Pancreas (tissue), 10 donors: ENCODE measurements at regions not wholly inside any gene's neighbourhood (a gene's known extent, or its start where the extent isn't known, plus 50 kb on each side); places are given as distances from the start of the nearest gene placed in this dataset.

ENCODE experiments used
- ATAC-seq, 4 donors: fragments of 200-7000 bp; cut with Tn5 transposase; one replicate each; pipeline versions ENCODE4 v1.8.0 to v1.9.1; 2020; ENCODE audit warnings: mild to moderate bottlenecking in 4 of 4, moderate library complexity in 4 of 4
- DNase-seq, 6 donors: peaks; one replicate each; pipeline ENCODE4 v3.0.0-alpha.2; 2020
- FAIRE-seq: peaks from 2 replicates; lab custom pipeline; 2012; peaks lifted over from hg19 to GRCh38; lab: Jason Lieb, UNC
- H3K27ac ChIP-seq, 4 donors: fragments of 200-600 bp; sonication (generic); 1 replicate in 3 of 4; 2 replicates in 1 of 4; pipeline versions ENCODE4 v1.5.0 to v1.8.0; 2020
- H3K27me3 ChIP-seq, 4 donors: fragments of 200-600 bp; one replicate each; pipeline ENCODE4 v1.8.0; 2021
- H3K36me3 ChIP-seq, 3 donors: fragments of 200-600 bp; sonication (generic) in 1 of 3; one replicate each; pipeline versions ENCODE4 v1.5.0 to v1.8.0; 2020 to 2021
- H3K4me1 ChIP-seq, 3 donors: fragments of 200-600 bp; one replicate each; pipeline ENCODE4 v1.8.0; 2021
- H3K4me3 ChIP-seq, 4 donors: fragments of 200-600 bp; sonication (generic) in 2 of 4; one replicate each; pipeline versions ENCODE4 v1.5.0 to v1.8.0; 2020 to 2021
- H3K9me3 ChIP-seq, 4 donors: fragments of 200-600 bp; one replicate each; pipeline ENCODE4 v1.8.0; 2021
- CTCF ChIP-seq, 4 donors: fragments of 200-600 bp; sonication (generic) in 3 of 4; IDR thresholded peaks; one replicate each; pipeline versions ENCODE4 v1.5.0 to v1.8.0; 2021; ENCODE audit warnings: antibody characterized with exemption in 4 of 4
- WGBS, 2 donors: extraction: QIAGEN DNeasy Blood & Tissue Kit; methylation state at CpG; one replicate each; pipeline ENCODE4 v1.1.7; 2013; 5-methylcytosine and 5-hydroxymethylcytosine counted together
- intact Hi-C, 3 donors: fragments of 100-400 bp; cut with DNase I; formaldehyde crosslinking; loops; one replicate each; pipeline versions ENCODE4 v1.11.1 to v1.14.2; 2022
- donor health status: healthy with polysubstance abuse.
- donor health status: DM: no; HTN: no; CAD: no; lungs with moderate emphysema.
- donor health status: DM: no; HTN: no; CAD: no.
- donor health status: control.
- donor health status: control.
- donor health status: Bipolar disorder and iron deficiency.
- donor health status: DM: yes; HTN: yes; CAD: no.
- donor health status: DM: no; HTN: no; CAD: no.
- donor health status: DM: no; HTN: no; CAD: no.
- donor health status: DM: yes; HTN: yes; CAD: no.

GRCh38 chr5:116785106-116785505 lies 210.5 kb upstream of the SEMA6A start:
- 76 to 87% methylated on average over 4 of the region's 4 CpGs for WGBS, 2 donors
- Histone ChIP-seq H3K4me1 (no peaks in the 10 kb centered on the region), H3K9me3 (no peaks in the 10 kb centered on the region), H3K4me3 (no peak overlapping the region), H3K27me3 (no peaks in the 10 kb centered on the region), H3K36me3 (no peaks in the 10 kb centered on the region), H3K27ac (no peak overlapping the region)
- intact Hi-C loops: no loop called here
- no peak for TF ChIP-seq CTCF (IDR thresholded peaks at IDR 0.05)
- DNase-seq (no peak), ATAC-seq (no peak), FAIRE-seq (no peak)

GRCh38 chr5:116779846-116780245 lies 205.2 kb upstream of the SEMA6A start:
- no peaks in the 10 kb centered on the region for H3K27me3 ChIP-seq
- intact Hi-C loops: no loop called here
- ATAC-seq (no peak), FAIRE-seq (no peak), DNase-seq (no peak)
- H3K4me1 ChIP-seq: no peaks in the 10 kb centered on the region
- no peak overlapping the region for H3K4me3 ChIP-seq
- no peaks in the 10 kb centered on the region for H3K36me3 ChIP-seq
- H3K9me3 ChIP-seq: no peaks in the 10 kb centered on the region
- WGBS, 2 donors: 66 to 73% methylated on average over 6 of the region's 6 CpGs
- no peak for TF ChIP-seq CTCF (IDR thresholded peaks at IDR 0.05)
- no peak overlapping the region for H3K27ac ChIP-seq

GRCh38 chr5:116778651-116779280 lies 204.1 kb upstream of the SEMA6A start:
- FAIRE-seq: no peak
- no peaks in the 10 kb centered on the region for H3K9me3 ChIP-seq
- H3K4me3 ChIP-seq: no peak overlapping the region
- TF ChIP-seq CTCF (IDR thresholded peaks at IDR 0.05): no peak
- no peaks in the 10 kb centered on the region for H3K4me1 ChIP-seq
- ATAC-seq: no peak
- WGBS, 2 donors: 84 to 91% methylated on average over 2 of the region's 2 CpGs
- no peaks in the 10 kb centered on the region for H3K36me3 ChIP-seq
- no peak overlapping the region for H3K27ac ChIP-seq
- no peak for DNase-seq
- H3K27me3 ChIP-seq: no peaks in the 10 kb centered on the region
- intact Hi-C loops: no loop called here

GRCh38 chr5:116778032-116778431 lies 203.4 kb upstream of the SEMA6A start:
- FAIRE-seq: no peak
- no peaks in the 10 kb centered on the region for H3K4me1 ChIP-seq
- intact Hi-C loops: no loop called here
- 31 to 37% methylated on average over 10 of the region's 10 CpGs for WGBS, 2 donors
- H3K4me3 ChIP-seq: no peak overlapping the region
- TF ChIP-seq CTCF (IDR thresholded peaks at IDR 0.05): no peak
- no peaks in the 10 kb centered on the region for H3K36me3 ChIP-seq
- no peak overlapping the region for H3K27ac ChIP-seq
- no peaks in the 10 kb centered on the region for H3K27me3 ChIP-seq
- H3K9me3 ChIP-seq: no peaks in the 10 kb centered on the region
- DNase-seq: peak in 1 of 6 donors; percentile 26
- peak in 2 of 4 donors; percentile 79 to 96 for ATAC-seq

- 77 to 83% methylated on average over 5 of the region's 5 CpGs for WGBS, 2 donors
- FAIRE-seq (no peak), ATAC-seq (no peak)
Observed at GRCh38 chr5:116773926-116774325, 199.3 kb upstream of the SEMA6A start.

More at GRCh38 chr5:116773926-116774325, 199.3 kb upstream of the SEMA6A start:
- no peaks in the 10 kb centered on the region for H3K9me3 ChIP-seq
- no peaks in the 10 kb centered on the region for H3K27me3 ChIP-seq
- no peak overlapping the region for H3K27ac ChIP-seq
- no peaks in the 10 kb centered on the region for H3K36me3 ChIP-seq
- no peak overlapping the region for H3K4me3 ChIP-seq
- intact Hi-C loops: no loop called here
- H3K4me1 ChIP-seq: no peaks in the 10 kb centered on the region
- no peak for DNase-seq
- TF ChIP-seq CTCF (IDR thresholded peaks at IDR 0.05): no peak
